OCI-LY1 (cell line): ENCODE measurements at regions not wholly inside any gene's neighbourhood (a gene's known extent, or its start where the extent isn't known, plus 50 kb on each side); places are given as distances from the start of the nearest gene placed in this dataset.

Source experiments
- H2AFZ ChIP-seq: fragments of 200-600 bp; sonication (generic), shearing (Covaris generic); 2 replicates; pipeline ENCODE4 v1.6.0; 2014; ENCODE audit warnings: antibody characterized with exemption, mild to moderate bottlenecking, low read length
- H3F3A ChIP-seq: fragments of 200-600 bp; sonication (generic), shearing (Covaris generic); 2 replicates; pipeline ENCODE4 v1.6.0; 2014; ENCODE audit warnings: mild to moderate bottlenecking, antibody characterized with exemption, low read length, moderate library complexity; ENCODE audit not compliant: insufficient read depth
- H3K27ac ChIP-seq: fragments of 200-600 bp; sonication (generic); 2 replicates; pipeline ENCODE4 v1.5.1; 2014; ENCODE audit warnings: low read length, mixed run types, mild to moderate bottlenecking, low read depth; ENCODE audit not compliant: poor library complexity, severe bottlenecking
- H3K27me3 ChIP-seq: fragments of 200-600 bp; sonication (generic); 2 replicates; pipeline ENCODE4 v1.6.0; 2014; ENCODE audit warnings: antibody characterized with exemption, mild to moderate bottlenecking, low read length, moderate library complexity; ENCODE audit not compliant: insufficient read depth
- H3K36me3 ChIP-seq: fragments of 200-600 bp; sonication (generic); 2 replicates; pipeline ENCODE4 v1.6.1; 2014; ENCODE audit warnings: mild to moderate bottlenecking, antibody characterized with exemption, low read length, moderate library complexity, mixed read lengths; ENCODE audit not compliant: insufficient read depth
- H3K4me1 ChIP-seq: fragments of 200-600 bp; sonication (generic); 2 replicates; pipeline ENCODE4 v1.5.1; 2014; ENCODE audit warnings: mild to moderate bottlenecking, low read length, moderate library complexity; ENCODE audit not compliant: insufficient read depth, severe bottlenecking
- H3K4me2 ChIP-seq: fragments of 200-600 bp; sonication (generic), shearing (Covaris generic); 2 replicates; pipeline ENCODE4 v1.6.1; 2014; ENCODE audit warnings: low read length
- H3K4me3 ChIP-seq: fragments of 200-600 bp; sonication (generic); 2 replicates; pipeline ENCODE4 v1.5.1; 2014; ENCODE audit warnings: low read length, low read depth, mild to moderate bottlenecking, mixed read lengths; ENCODE audit not compliant: poor library complexity, severe bottlenecking
- H3K79me2 ChIP-seq: fragments of 200-600 bp; shearing (Covaris generic); 2 replicates; pipeline ENCODE4 v1.6.1; 2016; ENCODE audit warnings: mixed run types, low read length, mixed read lengths; ENCODE audit not compliant: insufficient read depth
- H3K9ac ChIP-seq: fragments of 200-600 bp; sonication (generic), shearing (Covaris generic); 2 replicates; pipeline ENCODE4 v1.6.1; 2014; ENCODE audit warnings: mild to moderate bottlenecking, low read length, mixed read lengths
- H3K9me2 ChIP-seq: fragments of 200-600 bp; sonication (generic), shearing (Covaris generic); 2 replicates; pipeline ENCODE4 v1.6.1; 2014; ENCODE audit warnings: low read depth, mild to moderate bottlenecking, low read length, mixed read lengths
- H3K9me3 ChIP-seq: fragments of 200-600 bp; shearing (Covaris generic); 2 replicates; pipeline ENCODE4 v1.6.1; 2014; ENCODE audit warnings: low read length, mixed read lengths
- H4K20me1 ChIP-seq: fragments of 200-600 bp; sonication (generic), shearing (Covaris generic); 2 replicates; pipeline ENCODE4 v1.6.0; 2016; ENCODE audit warnings: mild to moderate bottlenecking, low read length; ENCODE audit not compliant: insufficient read depth
- CTCF ChIP-seq: fragments of 200-600 bp; sonication (generic), shearing (Covaris generic); IDR thresholded peaks from 2 replicates; pipeline ENCODE4 v1.5.1; 2017; ENCODE audit warnings: mild to moderate bottlenecking, antibody characterized with exemption, low read length, moderate library complexity, mixed read lengths
- EZH2 ChIP-seq: fragments of 200-600 bp; sonication (generic), shearing (Covaris generic); IDR thresholded peaks from 2 replicates; pipeline ENCODE4 v1.8.0; 2017; ENCODE audit warnings: borderline replicate concordance, mixed run types, mild to moderate bottlenecking, antibody characterized with exemption, low read length, moderate library complexity, mixed read lengths

- Histone ChIP-seq H4K20me1 (no peaks in the 10 kb centered on the region), H3K4me2 (no peak overlapping the region), H3K79me2 (no peaks in the 10 kb centered on the region), H3K27me3 (no peaks in the 10 kb centered on the region), H3K9me3 (no peaks in the 10 kb centered on the region), H3F3A (no peaks in the 10 kb centered on the region), H3K27ac (no peak overlapping the region), H3K9ac (no peak overlapping the region), H3K36me3 (no peaks in the 10 kb centered on the region), H3K9me2 (no peaks in the 10 kb centered on the region), H2AFZ (no peak overlapping the region), H3K4me1 (no peaks in the 10 kb centered on the region), H3K4me3 (no peak overlapping the region)
- TF ChIP-seq EZH2 (no peak), CTCF (no peak)
Observed at GRCh38 chr3:86229775-86230094, 761.2 kb downstream of the VGLL3 start.

- TF ChIP-seq EZH2 (no peak), CTCF (no peak)
- Histone ChIP-seq H3K9me2 (no peaks in the 10 kb centered on the region), H4K20me1 (no peaks in the 10 kb centered on the region), H3K4me1 (no peaks in the 10 kb centered on the region), H3F3A (no peaks in the 10 kb centered on the region), H3K4me2 (no peak overlapping the region), H3K9ac (no peak overlapping the region), H3K9me3 (no peaks in the 10 kb centered on the region), H2AFZ (no peak overlapping the region), H3K36me3 (no peaks in the 10 kb centered on the region), H3K79me2 (no peaks in the 10 kb centered on the region), H3K27me3 (no peaks in the 10 kb centered on the region), H3K4me3 (no peak overlapping the region), H3K27ac (no peak overlapping the region)
Observed at GRCh38 chr3:86229086-86229774, 761.7 kb downstream of the VGLL3 start.

GRCh38 chr3:86228101-86228500 is 762.8 kb downstream of the VGLL3 start:
- Histone ChIP-seq H3K9ac (no peak overlapping the region), H3K79me2 (no peaks in the 10 kb centered on the region), H3K9me3 (no peaks in the 10 kb centered on the region), H4K20me1 (no peaks in the 10 kb centered on the region), H3K9me2 (no peaks in the 10 kb centered on the region), H2AFZ (no peak overlapping the region), H3K27me3 (no peaks in the 10 kb centered on the region), H3K4me3 (no peak overlapping the region), H3K4me1 (no peaks in the 10 kb centered on the region), H3K27ac (no peak overlapping the region), H3F3A (no peaks in the 10 kb centered on the region), H3K36me3 (no peaks in the 10 kb centered on the region), H3K4me2 (no peak overlapping the region)
- TF ChIP-seq CTCF (no peak), EZH2 (no peak)
